ENCODE measurements at regions not wholly inside any gene's neighbourhood (a gene's known extent, or its start where the extent isn't known, plus 50 kb on each side); places are given as distances from the start of the nearest gene placed in this dataset.
"Not testable (repeated sequence)": the region's sequence is repeated elsewhere in the genome, so short reads cannot be mapped to it uniquely, and the experiment has no call there.

GRCh38 chr11:57917632-57918031 is 106.0 kb upstream of the OR9Q1 start:
- DNase-seq (ENCODE audit: low read depth in 2 of 2), result no peak

- no peak for DNase-seq (ENCODE audit: low read depth in 2 of 2)
These were observed 102.7 kb upstream of the OR9Q1 start for GRCh38 chr11:57920971-57921370.

GRCh38 chr11:57932105-57932504 is 91.6 kb upstream of the OR9Q1 start:
- no peak for DNase-seq (ENCODE audit: low read depth in 2 of 2)

GRCh38 chr11:57935402-57936049 is 88.2 kb upstream of the OR9Q1 start:
- no peak for DNase-seq (ENCODE audit: low read depth in 2 of 2)

GRCh38 chr11:57936050-57936418 is 87.6 kb upstream of the OR9Q1 start:
- DNase-seq (ENCODE audit: low read depth in 2 of 2), result no peak

GRCh38 chr11:57937431-57937830 is 86.2 kb upstream of the OR9Q1 start:
- DNase-seq (ENCODE audit: low read depth in 2 of 2), result no peak

GRCh38 chr11:57938351-57938750 is 85.3 kb upstream of the OR9Q1 start:
- DNase-seq (ENCODE audit: low read depth in 2 of 2), result no peak

GRCh38 chr11:57940044-57940756 is 83.5 kb upstream of the OR9Q1 start:
- DNase-seq (ENCODE audit: low read depth in 2 of 2), result no peak

GRCh38 chr11:57941875-57942274 is 81.8 kb upstream of the OR9Q1 start:
- DNase-seq (ENCODE audit: low read depth in 2 of 2), result no peak

GRCh38 chr11:57942808-57943207 is 80.9 kb upstream of the OR9Q1 start:
- no peak for DNase-seq (ENCODE audit: low read depth in 2 of 2)

GRCh38 chr11:57943766-57944165 is 79.9 kb upstream of the OR9Q1 start:
- DNase-seq (ENCODE audit: low read depth in 2 of 2), result not testable (repeated sequence)

GRCh38 chr11:57946628-57947027 is 77.1 kb upstream of the OR9Q1 start:
- no peak for DNase-seq (ENCODE audit: low read depth in 2 of 2)

- DNase-seq (ENCODE audit: low read depth in 2 of 2), result no peak
These were observed 59.0 kb upstream of the OR9Q1 start for GRCh38 chr11:57964660-57965059.

GRCh38 chr11:57971272-57972012 is 52.2 kb upstream of the OR9Q1 start:
- no peak for DNase-seq (ENCODE audit: low read depth in 2 of 2)

GRCh38 chr11:57972013-57972367 is 51.7 kb upstream of the OR9Q1 start:
- DNase-seq (ENCODE audit: low read depth in 2 of 2), result no peak
